H1 (cell line): ENCODE measurements at regions not wholly inside any gene's neighbourhood (a gene's known extent, or its start where the extent isn't known, plus 50 kb on each side); places are given as distances from the start of the nearest gene placed in this dataset.

Source experiments
- RNF2 ChIP-seq: fragments of 200-900, 300-1000 bp; sonication (generic); IDR thresholded peaks from 2 replicates; pipeline ENCODE4 v1.7.1; 2016; ENCODE audit warnings: borderline replicate concordance, low read depth, mild to moderate bottlenecking, antibody characterized with exemption, low read length; ENCODE audit not compliant: poor library complexity, severe bottlenecking; ENCODE audit errors: missing control alignments
- TEAD4 ChIP-seq: IDR thresholded peaks from 2 replicates; pipeline ENCODE4 v1.6.1; 2012; ENCODE audit warnings: low read depth, low read length, inconsistent platforms, mixed read lengths
- TF ChIP-seq, protein P1 (sequence below): IDR thresholded peaks from 2 replicates; pipeline ENCODE4 v1.6.1; 2012; ENCODE audit warnings: inconsistent platforms
- TF ChIP-seq, protein P2 (sequence below), 3 experiments: IDR thresholded peaks; 1 replicate in 2 of 3; 2 replicates in 1 of 3; pipeline versions ENCODE4 v1.5.1 to v1.6.1; 2011; ENCODE audit warnings: low read length in 3 of 3, mild to moderate bottlenecking in 3 of 3, inconsistent platforms in 2 of 3, low read depth in 1 of 3, moderate library complexity in 1 of 3; ENCODE audit not compliant: insufficient read depth in 1 of 3; ENCODE audit errors: control extremely low read depth in 1 of 3

GRCh38 chr4:62484357-62484756, 1284.2 kb downstream of the ADGRL3 start (continued):
- no peak for TF ChIP-seq RNF2
- TF ChIP-seq, protein P1, sequence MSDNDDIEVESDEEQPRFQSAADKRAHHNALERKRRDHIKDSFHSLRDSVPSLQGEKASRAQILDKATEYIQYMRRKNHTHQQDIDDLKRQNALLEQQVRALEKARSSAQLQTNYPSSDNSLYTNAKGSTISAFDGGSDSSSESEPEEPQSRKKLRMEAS, result no peak
- TF ChIP-seq, protein P2, sequence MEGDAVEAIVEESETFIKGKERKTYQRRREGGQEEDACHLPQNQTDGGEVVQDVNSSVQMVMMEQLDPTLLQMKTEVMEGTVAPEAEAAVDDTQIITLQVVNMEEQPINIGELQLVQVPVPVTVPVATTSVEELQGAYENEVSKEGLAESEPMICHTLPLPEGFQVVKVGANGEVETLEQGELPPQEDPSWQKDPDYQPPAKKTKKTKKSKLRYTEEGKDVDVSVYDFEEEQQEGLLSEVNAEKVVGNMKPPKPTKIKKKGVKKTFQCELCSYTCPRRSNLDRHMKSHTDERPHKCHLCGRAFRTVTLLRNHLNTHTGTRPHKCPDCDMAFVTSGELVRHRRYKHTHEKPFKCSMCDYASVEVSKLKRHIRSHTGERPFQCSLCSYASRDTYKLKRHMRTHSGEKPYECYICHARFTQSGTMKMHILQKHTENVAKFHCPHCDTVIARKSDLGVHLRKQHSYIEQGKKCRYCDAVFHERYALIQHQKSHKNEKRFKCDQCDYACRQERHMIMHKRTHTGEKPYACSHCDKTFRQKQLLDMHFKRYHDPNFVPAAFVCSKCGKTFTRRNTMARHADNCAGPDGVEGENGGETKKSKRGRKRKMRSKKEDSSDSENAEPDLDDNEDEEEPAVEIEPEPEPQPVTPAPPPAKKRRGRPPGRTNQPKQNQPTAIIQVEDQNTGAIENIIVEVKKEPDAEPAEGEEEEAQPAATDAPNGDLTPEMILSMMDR (IDR thresholded peaks at IDR 0.05; ENCODE audit: control extremely low read depth in 1 of 3, insufficient read depth in 1 of 3, low read depth in 1 of 3, low read length in 3 of 3), result no peak
- no peak for TF ChIP-seq TEAD4
